ENCODE measurements at regions not wholly inside any gene's neighbourhood (a gene's known extent, or its start where the extent isn't known, plus 50 kb on each side); places are given as distances from the start of the nearest gene placed in this dataset.

GRCh38 chr4:6523251-6523650 is 50.8 kb upstream of the PPP2R2C start:
- TF ChIP-seq CTCF (IDR thresholded peaks at IDR 0.05; ENCODE audit: insufficient read depth, low read length, severe bottlenecking), result no peak
- H3K36me3 ChIP-seq (ENCODE audit: control insufficient read depth, insufficient read depth, low read length), result no peaks in the 10 kb centered on the region
- DNase-seq (ENCODE audit: low read depth) (peak; percentile 4), FAIRE-seq (no peak)
- H3K27me3 ChIP-seq (ENCODE audit: control insufficient read depth, insufficient read depth, low read length), result no peaks in the 10 kb centered on the region
- H3K4me3 ChIP-seq (ENCODE audit: low read depth, low read length), result no peak overlapping the region

GRCh38 chr4:6524436-6524835 is 50.6 kb upstream of the MAN2B2 start:
- FAIRE-seq, result no peak
- Histone ChIP-seq H3K4me3 (ENCODE audit: low read depth, low read length) (no peak overlapping the region), H3K27me3 (ENCODE audit: control insufficient read depth, insufficient read depth, low read length) (no peaks in the 10 kb centered on the region)

More at GRCh38 chr4:6524436-6524835, 50.6 kb upstream of the MAN2B2 start:
- no peak for TF ChIP-seq CTCF (IDR thresholded peaks at IDR 0.05; ENCODE audit: insufficient read depth, low read length, severe bottlenecking)
- DNase-seq (ENCODE audit: low read depth), result no peak
- H3K36me3 ChIP-seq (ENCODE audit: control insufficient read depth, insufficient read depth, low read length), result no peaks in the 10 kb centered on the region

Measured in bronchial epithelial cell (primary cell).